ENCODE measurements at regions not wholly inside any gene's neighbourhood (a gene's known extent, or its start where the extent isn't known, plus 50 kb on each side); places are given as distances from the start of the nearest gene placed in this dataset.

- TF ChIP-seq CTCF (IDR thresholded peaks at IDR 0.05) (no peak), POLR2A (IDR thresholded peaks at IDR 0.05) (no peak)
These were observed 713.7 kb upstream of the TENM3 start for GRCh38 chr4:181529537-181529936.
